ENCODE measurements at regions not wholly inside any gene's neighbourhood (a gene's known extent, or its start where the extent isn't known, plus 50 kb on each side); places are given as distances from the start of the nearest gene placed in this dataset.

DNA sequence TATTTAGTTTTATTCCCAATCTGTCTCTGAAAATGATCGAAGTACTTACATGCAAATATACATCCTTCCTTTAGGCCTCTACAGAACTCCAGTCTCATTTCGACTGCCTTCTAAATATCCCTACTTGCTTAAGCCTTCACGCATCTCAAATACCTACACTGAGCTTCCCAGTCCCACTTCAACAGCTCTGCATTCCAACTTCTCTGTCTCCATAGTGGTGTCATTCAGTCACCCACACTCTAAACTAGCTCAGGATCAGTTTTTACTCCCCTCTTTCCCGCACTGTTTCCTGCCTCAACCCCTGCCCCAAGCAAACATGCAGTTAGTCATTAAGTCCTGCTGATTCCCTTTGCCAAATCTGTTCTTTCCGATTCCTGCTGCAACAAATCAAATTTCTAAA lies 91.8 kb upstream of the PREP start:
- in situ Hi-C loops (cut with HindIII; ENCODE audit: low sequenced_read_pairs): no loop called here
- TF ChIP-seq CTCF (IDR thresholded peaks at IDR 0.05; ENCODE audit: low read depth, low read length, missing control alignments): no peak
- no peak overlapping the region for H3K4me3 ChIP-seq (ENCODE audit: low read depth, low read length)
- DNase-seq (ENCODE audit: low read depth): no peak

DNA sequence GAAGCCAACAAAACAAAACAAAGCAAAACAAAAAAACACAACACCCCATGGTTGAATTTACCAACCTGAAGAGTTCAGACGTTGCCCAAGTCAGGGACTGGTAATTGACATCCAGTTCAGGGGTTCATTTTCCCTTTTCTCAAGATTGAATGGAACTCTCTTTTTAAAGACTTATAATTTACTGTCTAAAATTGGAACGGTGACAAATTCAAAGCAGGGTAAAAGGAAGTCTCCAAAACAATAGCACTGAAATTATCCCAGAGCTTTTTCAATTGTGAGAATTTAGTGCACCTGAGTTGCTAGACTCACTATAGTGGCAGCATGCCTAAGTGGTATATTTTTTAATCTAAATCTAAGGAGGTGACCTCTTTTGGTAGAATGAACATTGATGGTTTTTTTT lies 90.9 kb upstream of the PREP start:
- DNase-seq (ENCODE audit: low read depth): no peak
- H3K4me3 ChIP-seq (ENCODE audit: low read depth, low read length): no peak overlapping the region
- TF ChIP-seq CTCF (IDR thresholded peaks at IDR 0.05; ENCODE audit: low read depth, low read length, missing control alignments): no peak
- in situ Hi-C loops (cut with HindIII; ENCODE audit: low sequenced_read_pairs): no loop called here

DNA sequence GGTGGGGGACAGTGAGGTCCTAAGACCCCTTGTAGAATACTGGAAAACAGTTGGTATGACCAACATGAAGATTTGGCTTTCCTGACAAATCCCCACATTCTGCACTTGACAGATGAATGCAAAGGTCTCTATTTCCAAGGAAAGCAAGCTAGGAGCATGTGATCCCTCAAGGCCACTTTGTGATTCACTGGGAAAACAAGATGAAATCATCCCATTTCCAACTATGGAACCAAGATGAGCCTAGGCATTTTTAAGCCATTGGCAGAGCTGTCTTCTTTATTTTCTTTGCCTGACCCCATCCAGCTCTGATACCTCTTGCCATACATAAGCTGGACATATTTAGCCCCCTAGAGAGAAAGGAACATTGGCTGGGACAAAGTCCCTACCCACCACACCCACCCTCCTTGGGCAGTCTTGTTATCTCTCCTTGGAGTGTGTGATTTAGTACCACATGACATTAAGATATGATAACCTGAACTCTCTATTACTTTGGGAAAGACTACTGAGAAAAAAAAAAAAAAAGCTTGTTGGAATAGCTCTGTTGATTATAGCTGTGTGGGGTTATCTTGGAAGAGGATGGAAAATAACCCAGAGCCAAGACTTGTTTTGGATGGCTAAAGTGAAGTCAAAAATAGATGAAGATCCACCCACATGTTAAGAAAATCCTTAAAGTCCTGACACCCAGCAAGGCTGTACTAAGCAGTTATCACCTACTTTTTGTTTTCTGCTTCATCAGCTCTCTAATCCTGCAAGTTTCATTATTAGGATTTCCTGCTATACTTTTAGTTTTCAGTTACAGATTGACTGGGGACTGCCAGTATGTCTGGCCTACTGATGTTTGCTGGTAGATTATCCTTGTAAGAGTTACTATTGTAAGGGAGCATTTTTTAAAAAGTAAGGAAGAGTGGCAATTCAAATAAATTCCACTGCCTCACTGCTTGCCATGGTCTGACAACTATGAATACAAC lies 90.1 kb upstream of the PREP start:
- in situ Hi-C loops (cut with HindIII; ENCODE audit: low sequenced_read_pairs): no loop called here
- no peak for TF ChIP-seq CTCF (IDR thresholded peaks at IDR 0.05; ENCODE audit: low read depth, low read length, missing control alignments)
- H3K4me3 ChIP-seq (ENCODE audit: low read depth, low read length): no peak overlapping the region
- DNase-seq (ENCODE audit: low read depth): no peak

- no peak overlapping the region for H3K4me3 ChIP-seq (ENCODE audit: low read depth, low read length)
- in situ Hi-C loops (cut with HindIII; ENCODE audit: low sequenced_read_pairs): no loop called here
- no peak for TF ChIP-seq CTCF (IDR thresholded peaks at IDR 0.05; ENCODE audit: low read depth, low read length, missing control alignments)
- DNase-seq (ENCODE audit: low read depth): no peak
These were observed 86.3 kb upstream of the PREP start for GRCh38 chr6:105489216-105489530.

DNA sequence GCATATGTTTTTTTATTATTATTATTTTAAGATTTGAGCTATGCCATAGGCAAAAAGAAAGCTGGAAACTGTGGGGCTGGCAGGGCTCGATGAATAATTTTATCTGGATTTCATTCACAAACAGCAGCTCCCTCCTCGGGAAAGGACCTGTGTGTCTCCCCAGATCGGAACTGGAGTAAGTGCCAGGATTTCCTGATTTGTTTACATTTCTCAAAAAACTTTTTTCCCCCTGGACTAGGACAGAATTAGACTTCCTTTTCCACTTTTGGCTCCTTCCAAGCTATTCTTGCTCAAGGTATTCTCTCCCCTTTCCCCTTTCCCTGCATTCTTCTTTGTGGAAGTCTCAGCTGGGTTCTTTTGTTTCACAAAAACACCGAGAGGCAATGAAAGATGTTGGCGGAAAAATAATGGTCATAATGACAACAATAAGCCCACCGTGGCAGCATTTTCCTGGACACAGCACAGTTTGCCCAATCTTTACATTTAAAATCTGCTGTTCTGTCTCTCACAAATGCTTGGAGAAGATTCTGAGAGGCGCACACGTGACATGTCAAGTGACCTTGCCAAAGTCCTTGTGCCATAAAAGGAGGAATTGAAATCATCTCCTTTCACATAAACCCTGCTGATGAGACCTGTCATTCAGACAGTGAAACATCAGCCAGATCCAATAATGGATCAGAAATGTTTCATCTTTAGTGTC lies 85.8 kb upstream of the PREP start:
- no peak for TF ChIP-seq CTCF (IDR thresholded peaks at IDR 0.05; ENCODE audit: low read depth, low read length, missing control alignments)
- in situ Hi-C loops (cut with HindIII; ENCODE audit: low sequenced_read_pairs): no loop called here
- no peak overlapping the region for H3K4me3 ChIP-seq (ENCODE audit: low read depth, low read length)
- DNase-seq (ENCODE audit: low read depth): no peak

DNA sequence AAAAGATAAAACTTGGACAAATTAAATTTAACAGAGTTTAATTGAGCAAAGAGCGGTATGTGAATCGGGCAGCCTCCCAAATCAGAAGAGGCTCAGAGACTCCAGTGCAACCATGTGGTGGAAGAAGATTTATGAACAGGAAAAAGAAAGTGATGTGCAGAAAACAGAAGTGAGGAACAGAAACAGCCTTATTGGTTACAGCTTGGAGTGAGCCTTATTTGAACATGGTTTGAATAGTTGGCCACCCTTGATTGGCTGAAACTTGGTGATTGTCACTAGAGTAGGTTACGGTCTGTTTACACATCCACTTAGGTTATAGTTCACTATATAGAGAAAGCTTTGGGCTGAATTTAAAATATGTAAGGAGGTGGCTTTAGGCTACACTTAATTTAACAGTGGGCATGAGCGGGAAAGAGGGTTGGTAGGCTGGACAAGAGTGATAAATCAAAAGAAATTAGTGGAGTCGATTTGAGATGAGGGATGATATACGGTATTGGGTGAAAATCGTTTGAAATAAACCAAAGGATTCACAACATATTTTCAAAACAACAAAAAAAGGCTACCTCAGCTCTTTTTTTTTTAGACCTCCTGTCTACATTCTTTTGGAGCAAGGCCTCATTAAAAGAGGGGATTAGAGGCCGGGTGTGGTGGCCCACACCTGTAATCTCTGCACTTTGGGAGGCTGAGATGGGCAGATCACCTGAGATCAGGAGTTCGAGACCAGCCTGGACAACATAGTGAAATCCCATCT lies 84.3 kb upstream of the PREP start:
- DNase-seq (ENCODE audit: low read depth): no peak
- no peak for TF ChIP-seq CTCF (IDR thresholded peaks at IDR 0.05; ENCODE audit: low read depth, low read length, missing control alignments)
- in situ Hi-C loops (cut with HindIII; ENCODE audit: low sequenced_read_pairs): no loop called here
- no peak overlapping the region for H3K4me3 ChIP-seq (ENCODE audit: low read depth, low read length)
